ENCODE measurements at regions not wholly inside any gene's neighbourhood (a gene's known extent, or its start where the extent isn't known, plus 50 kb on each side); places are given as distances from the start of the nearest gene placed in this dataset.

DNA sequence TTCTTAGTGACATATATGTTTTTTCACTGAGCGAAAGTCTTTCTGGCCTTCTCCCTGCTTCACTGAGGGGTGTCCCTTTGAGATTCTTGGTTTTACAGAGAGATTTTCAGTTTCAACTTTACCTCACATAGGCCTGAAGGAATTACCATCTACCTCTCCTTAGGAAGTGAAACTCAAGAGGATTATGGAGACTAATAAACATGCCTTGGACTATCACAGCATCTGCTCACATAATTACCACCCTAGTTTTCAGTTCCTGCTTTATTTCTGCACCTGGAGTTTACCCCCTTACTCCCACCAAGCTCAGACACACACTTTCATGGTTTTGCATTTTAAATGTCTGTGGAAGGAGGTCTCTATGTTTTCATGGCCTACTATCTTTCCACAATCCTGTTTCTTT is 118.3 kb upstream of the SCAF11 start:
- Histone ChIP-seq H3K4me3 (replicated peaks in 1 of 3; ENCODE audit: low read depth in 2 of 3, low read length in 3 of 3) (no peak overlapping the region), H3K9me3 (replicated peaks in 1 of 2; ENCODE audit: control insufficient read depth in 1 of 2, insufficient read depth in 1 of 2, low read length in 2 of 2) (peaks cover 0 to 5% of the 10 kb centered on the region in 2 donors), H3K4me2 (replicated peaks; ENCODE audit: extremely low read depth, low read length, poor library complexity, severe bottlenecking) (no peak overlapping the region), H3K9ac (ENCODE audit: insufficient read depth, low read length, poor library complexity, severe bottlenecking) (no peak overlapping the region), H3K27ac (ENCODE audit: low read depth in 1 of 2, low read length in 2 of 2) (no peak overlapping the region), H3K4me1 (ENCODE audit: control insufficient read depth in 1 of 2, insufficient read depth in 2 of 2, low read length in 2 of 2) (no peaks in the 10 kb centered on the region), H3K27me3 (ENCODE audit: control insufficient read depth in 2 of 2, insufficient read depth in 2 of 2, low read length in 2 of 2) (no peaks in the 10 kb centered on the region), H3K36me3 (replicated peaks in 1 of 2; ENCODE audit: control insufficient read depth in 1 of 2, insufficient read depth in 2 of 2, low read length in 2 of 2) (no peaks in the 10 kb centered on the region), H3K79me2 (ENCODE audit: insufficient read depth, low read length) (no peaks in the 10 kb centered on the region), H2AFZ (ENCODE audit: insufficient read depth, low read depth, low read length, poor library complexity, severe bottlenecking) (peak overlapping the region; percentile 8), H4K20me1 (ENCODE audit: insufficient read depth, low read length) (no peaks in the 10 kb centered on the region)
- DNase-seq = no peak
- no CpG with 5 or more reads among the region's 1 CpG for WGBS (ENCODE audit: insufficient coverage)
- peaks cover 0 to 15% (median 10%) of the 10 kb centered on the region in 7 donors for H3K9me3 Mint-ChIP-seq
- no peak overlapping the region for H3K4me3 Mint-ChIP-seq
- no peaks in the 10 kb centered on the region for H3K36me3 Mint-ChIP-seq
- no peak overlapping the region for H3K27ac Mint-ChIP-seq
- H3K27me3 Mint-ChIP-seq (ENCODE audit: low read depth in 3 of 3) = peaks cover 0 to 2% (median 0%) of the 10 kb centered on the region in 3 donors
- intact Hi-C loops (cut with micrococcal nuclease) = no loop called here
- TF ChIP-seq, protein P1, sequence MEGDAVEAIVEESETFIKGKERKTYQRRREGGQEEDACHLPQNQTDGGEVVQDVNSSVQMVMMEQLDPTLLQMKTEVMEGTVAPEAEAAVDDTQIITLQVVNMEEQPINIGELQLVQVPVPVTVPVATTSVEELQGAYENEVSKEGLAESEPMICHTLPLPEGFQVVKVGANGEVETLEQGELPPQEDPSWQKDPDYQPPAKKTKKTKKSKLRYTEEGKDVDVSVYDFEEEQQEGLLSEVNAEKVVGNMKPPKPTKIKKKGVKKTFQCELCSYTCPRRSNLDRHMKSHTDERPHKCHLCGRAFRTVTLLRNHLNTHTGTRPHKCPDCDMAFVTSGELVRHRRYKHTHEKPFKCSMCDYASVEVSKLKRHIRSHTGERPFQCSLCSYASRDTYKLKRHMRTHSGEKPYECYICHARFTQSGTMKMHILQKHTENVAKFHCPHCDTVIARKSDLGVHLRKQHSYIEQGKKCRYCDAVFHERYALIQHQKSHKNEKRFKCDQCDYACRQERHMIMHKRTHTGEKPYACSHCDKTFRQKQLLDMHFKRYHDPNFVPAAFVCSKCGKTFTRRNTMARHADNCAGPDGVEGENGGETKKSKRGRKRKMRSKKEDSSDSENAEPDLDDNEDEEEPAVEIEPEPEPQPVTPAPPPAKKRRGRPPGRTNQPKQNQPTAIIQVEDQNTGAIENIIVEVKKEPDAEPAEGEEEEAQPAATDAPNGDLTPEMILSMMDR (IDR thresholded peaks at IDR 0.05) = no peak
- H3K4me1 Mint-ChIP-seq = no peaks in the 10 kb centered on the region

DNA sequence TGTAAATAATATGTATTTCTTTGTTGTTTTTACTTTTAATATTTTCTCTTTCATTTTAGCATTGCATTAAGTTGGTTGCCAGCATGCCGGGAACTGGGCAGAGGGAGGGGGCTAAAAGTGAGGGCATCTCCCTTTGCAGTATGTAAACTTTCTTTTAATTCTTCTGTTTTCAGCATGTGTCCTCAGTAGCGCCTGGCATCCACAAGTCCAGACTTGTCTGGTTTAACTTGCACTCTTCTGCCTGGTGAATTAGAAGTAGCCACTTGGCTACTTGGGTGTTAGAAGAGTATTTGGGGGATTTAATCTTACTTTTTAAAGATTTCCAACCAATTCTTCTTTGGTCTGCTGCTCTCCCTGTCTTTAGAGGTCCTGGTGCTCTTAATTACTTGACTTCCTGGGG is 117.2 kb upstream of the SCAF11 start:
- WGBS (ENCODE audit: insufficient coverage) = no CpG with 5 or more reads among the region's 2 CpGs
- H3K27me3 Mint-ChIP-seq (ENCODE audit: low read depth in 3 of 3) = peaks cover 0 to 2% (median 0%) of the 10 kb centered on the region in 3 donors
- no peaks in the 10 kb centered on the region for H3K4me1 Mint-ChIP-seq
- TF ChIP-seq, protein P1 (IDR thresholded peaks at IDR 0.05) = no peak
- no peaks in the 10 kb centered on the region for H3K36me3 Mint-ChIP-seq
- no peak overlapping the region for H3K4me3 ChIP-seq (replicated peaks in 1 of 3; ENCODE audit: low read depth in 2 of 3, low read length in 3 of 3)
- H3K27ac Mint-ChIP-seq = no peak overlapping the region
- no peaks in the 10 kb centered on the region for H3K36me3 ChIP-seq (replicated peaks in 1 of 2; ENCODE audit: control insufficient read depth in 1 of 2, insufficient read depth in 2 of 2, low read length in 2 of 2)
- no peaks in the 10 kb centered on the region for H3K79me2 ChIP-seq (ENCODE audit: insufficient read depth, low read length)
- H3K27ac ChIP-seq (ENCODE audit: low read depth in 1 of 2, low read length in 2 of 2) = no peak overlapping the region
- H3K4me3 Mint-ChIP-seq = no peak overlapping the region
- H3K9me3 Mint-ChIP-seq = peaks cover 0 to 12% (median 6%) of the 10 kb centered on the region in 7 donors
- H3K4me1 ChIP-seq (ENCODE audit: control insufficient read depth in 1 of 2, insufficient read depth in 2 of 2, low read length in 2 of 2) = no peaks in the 10 kb centered on the region
- H3K9me3 ChIP-seq (replicated peaks in 1 of 2; ENCODE audit: control insufficient read depth in 1 of 2, insufficient read depth in 1 of 2, low read length in 2 of 2) = peaks cover 0 to 1% of the 10 kb centered on the region in 2 donors
- no peak overlapping the region for H3K4me2 ChIP-seq (replicated peaks; ENCODE audit: extremely low read depth, low read length, poor library complexity, severe bottlenecking)
- no peak overlapping the region for H3K9ac ChIP-seq (ENCODE audit: insufficient read depth, low read length, poor library complexity, severe bottlenecking)
- no peak for DNase-seq
- no peak overlapping the region for H2AFZ ChIP-seq (ENCODE audit: insufficient read depth, low read depth, low read length, poor library complexity, severe bottlenecking)
- intact Hi-C loops (cut with micrococcal nuclease) = no loop called here
- no peaks in the 10 kb centered on the region for H4K20me1 ChIP-seq (ENCODE audit: insufficient read depth, low read length)
- H3K27me3 ChIP-seq (ENCODE audit: control insufficient read depth in 2 of 2, insufficient read depth in 2 of 2, low read length in 2 of 2) = no peaks in the 10 kb centered on the region
